GM20000 (cell line): ENCODE measurements at regions not wholly inside any gene's neighbourhood (a gene's known extent, or its start where the extent isn't known, plus 50 kb on each side); places are given as distances from the start of the nearest gene placed in this dataset.

Source experiments
- DNase-seq: peaks from one replicate; pipeline ENCODE4 v3.0.0; 2012; ENCODE audit warnings: low spot score
- TF ChIP-seq, protein P1 (sequence below): IDR thresholded peaks from 2 replicates; pipeline ENCODE4 v1.5.1; 2012; ENCODE audit warnings: mild to moderate bottlenecking, control low read depth; ENCODE audit errors: extremely low read depth, missing control alignments

GRCh38 chr10:121157998-121158397, 306.8 kb downstream of the WDR11 start:
- TF ChIP-seq, protein P1, sequence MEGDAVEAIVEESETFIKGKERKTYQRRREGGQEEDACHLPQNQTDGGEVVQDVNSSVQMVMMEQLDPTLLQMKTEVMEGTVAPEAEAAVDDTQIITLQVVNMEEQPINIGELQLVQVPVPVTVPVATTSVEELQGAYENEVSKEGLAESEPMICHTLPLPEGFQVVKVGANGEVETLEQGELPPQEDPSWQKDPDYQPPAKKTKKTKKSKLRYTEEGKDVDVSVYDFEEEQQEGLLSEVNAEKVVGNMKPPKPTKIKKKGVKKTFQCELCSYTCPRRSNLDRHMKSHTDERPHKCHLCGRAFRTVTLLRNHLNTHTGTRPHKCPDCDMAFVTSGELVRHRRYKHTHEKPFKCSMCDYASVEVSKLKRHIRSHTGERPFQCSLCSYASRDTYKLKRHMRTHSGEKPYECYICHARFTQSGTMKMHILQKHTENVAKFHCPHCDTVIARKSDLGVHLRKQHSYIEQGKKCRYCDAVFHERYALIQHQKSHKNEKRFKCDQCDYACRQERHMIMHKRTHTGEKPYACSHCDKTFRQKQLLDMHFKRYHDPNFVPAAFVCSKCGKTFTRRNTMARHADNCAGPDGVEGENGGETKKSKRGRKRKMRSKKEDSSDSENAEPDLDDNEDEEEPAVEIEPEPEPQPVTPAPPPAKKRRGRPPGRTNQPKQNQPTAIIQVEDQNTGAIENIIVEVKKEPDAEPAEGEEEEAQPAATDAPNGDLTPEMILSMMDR = no peak
- DNase-seq = no peak

- DNase-seq = no peak
- TF ChIP-seq, protein P1 = no peak
Measured at GRCh38 chr10:121158988-121159579, 307.9 kb downstream of the WDR11 start.

DNA sequence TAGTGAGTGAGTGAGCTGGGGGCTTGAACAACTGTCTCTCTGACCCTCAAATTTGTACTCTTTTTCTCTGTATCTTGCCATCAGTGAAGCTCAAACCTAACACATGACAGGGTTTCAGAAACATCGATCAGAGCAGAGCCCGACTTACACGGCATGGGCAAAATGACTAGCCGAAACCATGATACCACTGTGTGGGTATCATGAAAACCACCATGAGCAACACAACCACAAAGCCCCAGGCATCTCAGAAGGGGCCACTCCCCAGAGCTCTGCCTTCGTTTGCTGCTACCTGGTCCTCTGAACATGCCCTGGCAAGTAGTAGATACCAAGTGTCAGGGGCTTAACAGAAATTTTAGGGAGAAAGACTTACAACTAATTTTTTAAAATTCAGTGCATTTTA, 308.5 kb downstream of the WDR11 start:
- TF ChIP-seq, protein P1 = no peak
- no peak for DNase-seq

DNA sequence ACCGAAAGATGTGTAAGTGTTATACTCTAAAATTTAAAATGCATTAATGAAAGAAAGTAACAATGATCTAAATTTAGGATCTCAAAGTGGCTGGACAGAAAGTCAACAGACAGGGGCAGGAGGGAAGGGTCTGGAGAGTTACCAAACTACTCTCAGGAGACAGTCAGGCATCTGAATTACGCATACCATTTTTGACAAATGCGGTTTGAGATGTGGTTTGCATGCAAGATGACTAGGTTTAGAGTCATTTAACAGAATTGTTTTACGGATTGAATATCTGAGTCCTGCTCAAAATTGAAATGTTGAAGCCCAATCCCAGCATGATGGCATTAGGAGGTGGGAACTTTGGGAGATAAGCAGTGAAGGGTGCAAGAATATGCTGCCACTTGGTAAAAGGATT, 314.1 kb downstream of the WDR11 start:
- no peak for DNase-seq
- TF ChIP-seq, protein P1 = no peak

GRCh38 chr10:121167534-121168243, 316.5 kb downstream of the WDR11 start:
- TF ChIP-seq, protein P1 = no peak
- no peak for DNase-seq

DNA sequence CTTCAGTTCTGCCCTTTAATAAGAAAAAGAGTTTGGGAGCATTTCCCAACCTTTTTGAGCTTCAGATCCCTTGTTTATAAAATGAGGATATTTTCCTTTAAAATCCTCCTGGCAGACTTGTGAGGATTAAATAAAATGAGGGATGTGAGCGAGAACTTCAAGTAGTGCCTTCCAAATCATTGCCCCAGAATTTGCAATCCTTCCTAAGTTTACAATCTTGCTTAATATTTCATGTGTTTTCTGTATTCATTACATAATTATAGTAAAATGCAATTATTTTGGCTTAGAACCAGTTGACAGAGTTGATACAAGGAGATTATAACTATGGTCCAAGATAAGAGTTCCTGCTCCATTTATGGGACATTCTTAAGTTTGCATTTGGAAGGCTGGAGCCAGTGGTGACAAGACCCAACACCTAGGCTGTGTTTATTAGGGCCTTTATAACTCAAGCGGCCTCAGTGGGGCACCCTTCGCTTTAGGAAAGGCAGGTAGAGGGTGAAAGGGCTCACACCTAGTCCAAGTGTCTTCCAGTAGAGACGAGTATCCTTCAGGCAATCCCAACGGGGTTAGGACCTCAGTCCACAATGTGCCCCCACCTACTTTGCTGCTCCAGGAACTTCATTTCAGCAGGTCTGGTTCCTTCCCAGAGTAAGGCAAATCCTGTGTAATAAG, 317.5 kb downstream of the WDR11 start:
- no peak for DNase-seq
- TF ChIP-seq, protein P1 = no peak

DNA sequence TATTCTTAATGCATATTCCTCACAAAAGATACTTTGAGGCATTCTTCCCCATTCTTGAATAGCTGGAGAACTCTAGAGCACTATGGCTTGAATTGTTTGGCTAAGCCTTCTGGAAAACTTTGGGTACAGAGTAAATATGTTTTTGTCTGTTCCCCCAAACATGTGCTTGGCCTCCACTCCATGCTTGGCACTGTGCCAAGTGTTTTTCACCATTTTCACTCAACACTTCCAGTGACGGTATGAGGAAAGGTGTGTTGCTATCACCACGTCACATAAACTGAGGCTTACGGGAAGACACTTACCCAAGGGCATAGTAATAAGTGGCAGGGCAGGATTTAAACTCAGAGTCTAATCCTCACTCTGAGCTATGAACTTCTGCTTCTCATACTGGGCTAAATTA, 318.2 kb downstream of the WDR11 start:
- TF ChIP-seq, protein P1 = no peak
- no peak for DNase-seq
